Activated T-cell treated with anti-CD3 and anti-CD28 coated beads for 24 hours (primary cell): ENCODE measurements at regions not wholly inside any gene's neighbourhood (a gene's known extent, or its start where the extent isn't known, plus 50 kb on each side); places are given as distances from the start of the nearest gene placed in this dataset.
"Not testable (repeated sequence)": the region's sequence is repeated elsewhere in the genome, so short reads cannot be mapped to it uniquely, and the experiment has no call there.

Experiments used
- DNase-seq: peaks from one replicate; pipeline ENCODE4 v3.0.0-alpha.2; 2020; ENCODE audit warnings: low read depth

- DNase-seq: no peak
These were observed 101.6 kb upstream of the KCNK2 start for GRCh38 chr1:214980921-214981320.

- DNase-seq: no peak
These were observed 99.2 kb upstream of the KCNK2 start for GRCh38 chr1:214983126-214983869.

- no peak for DNase-seq
These were observed 93.2 kb upstream of the KCNK2 start for GRCh38 chr1:214989341-214989740.

- DNase-seq: no peak
These were observed 91.9 kb upstream of the KCNK2 start for GRCh38 chr1:214990619-214991018.

- no peak for DNase-seq
These were observed 90.7 kb upstream of the KCNK2 start for GRCh38 chr1:214991691-214992315.

- DNase-seq: no peak
These were observed 89.1 kb upstream of the KCNK2 start for GRCh38 chr1:214993419-214993818.

GRCh38 chr1:214997685-214998084 is 84.9 kb upstream of the KCNK2 start:
- no peak for DNase-seq

- no peak for DNase-seq
These were observed 81.0 kb upstream of the KCNK2 start for GRCh38 chr1:215001419-215002021.

GRCh38 chr1:215002471-215002870 is 80.1 kb upstream of the KCNK2 start:
- no peak for DNase-seq

- no peak for DNase-seq
These were observed 78.9 kb upstream of the KCNK2 start for GRCh38 chr1:215003686-215004085.

- DNase-seq: no peak
These were observed 78.3 kb upstream of the KCNK2 start for GRCh38 chr1:215004121-215004827.

- DNase-seq: no peak
These were observed 77.5 kb upstream of the KCNK2 start for GRCh38 chr1:215005078-215005477.

GRCh38 chr1:215005656-215006345 is 76.7 kb upstream of the KCNK2 start:
- no peak for DNase-seq

GRCh38 chr1:215007880-215008279 is 74.7 kb upstream of the KCNK2 start:
- no peak for DNase-seq

GRCh38 chr1:215018555-215018954 is 64.0 kb upstream of the KCNK2 start:
- DNase-seq: no peak

GRCh38 chr1:215022204-215022603 is 60.3 kb upstream of the KCNK2 start:
- DNase-seq: no peak

- no peak for DNase-seq
These were observed 59.8 kb upstream of the KCNK2 start for GRCh38 chr1:215022741-215023141.

GRCh38 chr1:215023155-215023832 is 59.2 kb upstream of the KCNK2 start:
- no peak for DNase-seq

GRCh38 chr1:215028954-215029353 is 53.6 kb upstream of the KCNK2 start:
- no peak for DNase-seq

- not testable (repeated sequence) for DNase-seq
These were observed 52.0 kb upstream of the KCNK2 start for GRCh38 chr1:215030581-215030980.

GRCh38 chr1:215031392-215031791 is 51.1 kb upstream of the KCNK2 start:
- DNase-seq: no peak
